CD4-positive, alpha-beta T cell treated with Interleukin-12 subunit alpha and Interleukin-12 subunit beta, for 1 hour (primary cell): ENCODE measurements at regions not wholly inside any gene's neighbourhood (a gene's known extent, or its start where the extent isn't known, plus 50 kb on each side); places are given as distances from the start of the nearest gene placed in this dataset.

Experiments used
- DNase-seq: peaks from one replicate; pipeline ENCODE4 v3.0.0-alpha.2; 2020

DNA sequence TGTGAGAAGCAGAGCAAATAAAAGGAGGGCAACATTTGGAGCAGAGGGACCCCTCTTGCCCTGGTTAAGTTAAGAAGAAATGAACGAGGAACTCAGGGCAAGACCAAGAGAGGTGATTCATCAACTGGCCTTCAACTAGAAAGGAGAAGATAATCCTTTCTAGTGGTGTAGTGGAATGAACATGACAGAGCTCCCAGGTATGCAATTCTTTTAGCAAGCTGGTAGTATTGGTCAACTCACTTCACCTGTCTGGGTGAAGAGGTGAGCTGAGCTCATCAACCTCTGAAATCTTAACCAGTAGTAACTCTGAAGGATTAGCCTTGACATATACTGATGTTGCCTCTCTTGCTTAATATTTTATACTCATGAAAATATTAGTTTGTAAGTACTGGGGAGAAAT is 1024.7 kb upstream of the GOT2 start:
- DNase-seq, result no peak

GRCh38 chr16:59754854-59755253 is 1020.7 kb upstream of the GOT2 start:
- no peak for DNase-seq

DNA sequence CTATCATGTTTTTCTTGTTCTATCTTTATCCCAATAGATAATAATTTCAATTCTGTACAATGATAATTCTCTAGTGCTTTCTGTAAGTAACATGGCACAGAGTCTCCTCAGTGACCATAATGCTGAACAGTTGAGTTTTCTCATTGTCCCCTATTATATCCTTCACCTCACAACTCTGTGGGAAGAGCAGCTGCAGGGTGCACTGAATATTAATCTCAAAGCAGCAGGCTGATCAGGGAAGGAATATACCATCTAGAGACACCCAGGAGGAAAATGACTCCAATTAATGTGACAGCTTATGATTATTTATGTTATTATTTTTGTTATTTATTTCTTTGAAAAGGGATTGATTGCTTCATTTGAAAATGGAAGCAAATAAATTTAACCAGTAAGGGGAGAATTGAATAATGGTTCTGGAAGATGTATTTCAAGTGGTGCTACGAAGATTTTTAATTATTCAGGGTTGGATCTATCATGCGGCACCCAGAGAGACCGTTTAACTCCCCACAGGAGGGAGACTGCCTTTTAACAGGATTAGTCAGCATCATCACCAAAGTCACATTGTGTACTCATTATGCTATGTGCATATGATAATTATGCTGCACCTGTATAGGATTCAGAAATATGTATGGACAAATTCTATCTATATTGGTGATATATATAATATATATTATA is 1015.7 kb upstream of the GOT2 start:
- no peak for DNase-seq

DNA sequence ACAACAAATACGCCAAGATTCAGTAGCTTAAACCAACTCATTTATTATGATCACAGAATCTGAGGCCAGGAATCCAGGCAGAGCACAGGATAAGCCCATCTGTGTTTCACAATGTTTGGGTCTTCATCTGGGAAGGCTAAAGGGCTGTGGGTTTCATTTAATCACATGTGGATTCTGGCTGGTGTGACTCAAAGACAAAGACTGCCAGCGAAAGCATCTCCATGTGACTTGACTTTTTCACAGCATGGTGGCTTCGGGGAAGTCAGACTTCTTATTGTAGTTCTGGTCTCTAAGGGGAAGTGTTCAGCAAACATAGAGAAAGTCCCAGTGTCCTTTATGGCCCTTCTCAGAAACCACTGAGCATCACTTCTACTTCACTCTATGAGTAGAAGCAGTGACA is 1014.4 kb upstream of the GOT2 start:
- no peak for DNase-seq

- DNase-seq, result no peak
Observed at GRCh38 chr16:59743504-59743903, 1009.4 kb upstream of the GOT2 start.

DNA sequence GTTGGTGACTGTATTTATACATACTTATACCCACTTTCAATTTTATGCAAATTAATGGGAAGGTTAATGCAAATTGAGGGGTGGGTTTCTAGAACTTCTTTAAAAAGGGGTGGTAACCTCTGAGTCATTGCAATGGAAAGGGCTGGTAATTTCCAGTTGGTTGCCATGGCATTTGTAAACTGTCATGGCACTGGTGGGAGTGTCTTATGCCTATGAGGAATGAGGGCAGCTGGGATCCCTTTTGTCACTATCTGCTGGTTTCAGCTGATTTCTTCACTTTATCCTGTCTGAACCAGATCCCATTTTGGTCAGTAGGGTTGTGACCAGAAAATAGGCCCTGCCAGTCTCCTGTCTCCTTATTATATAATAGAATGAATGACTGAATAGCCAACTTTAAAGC is 1006.7 kb upstream of the GOT2 start:
- DNase-seq, result no peak

DNA sequence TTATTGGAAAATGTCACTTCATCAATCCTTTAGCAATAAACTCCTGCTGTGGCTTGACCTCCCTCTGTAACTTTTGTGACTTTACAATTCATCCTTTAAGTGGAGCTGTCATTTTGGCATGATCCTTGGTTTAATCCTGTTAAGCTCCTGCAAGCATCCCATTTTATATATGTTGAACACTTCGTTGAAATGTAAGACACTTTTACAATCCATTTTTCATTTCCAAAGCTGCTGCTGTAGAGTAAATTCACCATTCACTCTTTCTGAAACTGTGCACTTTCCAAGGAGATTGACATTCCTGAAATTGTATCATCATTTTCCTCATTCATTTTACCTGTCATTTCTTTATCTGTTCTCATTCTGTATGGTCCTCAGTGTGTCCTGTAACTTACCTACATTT is 1003.2 kb upstream of the GOT2 start:
- DNase-seq, result no peak

DNA sequence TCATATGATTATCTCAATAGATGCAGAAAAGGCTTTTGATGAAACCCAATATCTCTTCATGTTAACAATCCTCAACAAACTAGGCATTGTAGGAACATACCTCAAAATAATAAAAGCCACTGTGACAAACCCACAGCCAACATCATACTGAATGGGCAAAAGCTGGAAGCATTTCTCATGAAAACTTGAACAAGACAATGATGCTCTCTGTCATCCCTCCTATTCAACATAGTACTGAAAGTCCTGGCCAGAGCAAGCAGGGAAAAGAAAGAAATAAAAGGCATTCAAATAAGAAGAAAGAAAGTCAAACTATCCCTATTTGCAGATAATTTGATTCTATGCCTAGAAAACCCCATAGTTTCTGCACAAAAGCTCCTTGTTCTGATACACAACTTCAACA is 999.2 kb upstream of the GOT2 start:
- no peak for DNase-seq

GRCh38 chr16:59729613-59730012 is 995.5 kb upstream of the GOT2 start:
- no peak for DNase-seq

DNA sequence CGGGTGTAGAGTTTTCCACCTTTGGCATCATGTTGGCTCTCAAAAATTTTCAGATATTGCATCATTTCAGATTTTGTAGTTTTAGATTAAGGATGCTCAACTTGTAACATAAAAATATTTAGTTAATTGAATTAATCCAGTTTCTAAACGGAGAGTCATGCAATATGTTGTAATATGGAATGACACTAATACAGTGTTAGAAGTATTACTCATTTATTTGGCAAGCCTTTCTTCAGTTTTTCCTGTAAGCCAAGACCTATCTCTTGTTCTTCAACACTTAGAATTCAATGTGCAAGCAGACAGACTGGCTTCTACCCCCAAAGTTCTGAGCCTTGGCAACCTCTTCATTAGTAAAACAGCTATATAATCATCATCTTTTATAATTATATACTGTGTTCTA is 985.0 kb upstream of the GOT2 start:
- no peak for DNase-seq

DNA sequence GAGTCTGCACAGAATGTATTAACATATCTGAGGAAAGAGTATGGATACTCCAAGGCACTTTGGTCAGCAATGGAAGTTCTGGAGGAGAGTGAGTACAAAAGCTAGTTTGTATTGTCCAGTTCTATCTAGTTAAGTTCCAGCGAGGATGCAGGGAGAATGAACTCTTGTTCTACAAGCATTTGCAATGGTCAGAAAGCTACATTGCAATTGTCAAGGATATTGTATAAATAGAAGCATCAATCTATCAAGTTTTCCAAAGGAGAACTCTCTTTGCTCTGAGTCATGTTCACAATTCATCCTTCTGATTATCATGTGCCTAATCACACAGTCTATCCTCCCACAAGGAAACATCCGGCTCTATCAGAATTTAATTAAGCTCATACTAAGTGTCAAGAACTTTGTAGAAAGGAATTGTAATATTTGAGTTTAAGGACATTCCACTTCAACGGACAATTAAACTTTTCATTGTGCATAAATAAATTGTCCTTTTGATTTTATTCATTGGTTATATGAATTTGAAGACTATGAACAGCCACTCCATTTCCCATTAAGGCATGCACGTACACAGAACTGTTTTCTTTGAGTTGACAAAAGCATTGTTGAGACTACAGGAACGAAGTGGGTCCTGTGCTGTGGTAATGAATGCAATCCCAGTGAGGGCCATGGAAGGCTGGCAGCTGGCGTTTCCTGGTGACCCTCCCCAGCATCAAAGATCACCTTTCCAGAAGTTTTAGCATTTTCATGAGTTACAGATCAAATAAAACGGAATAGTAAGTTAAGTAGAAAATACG is 973.5 kb upstream of the GOT2 start:
- DNase-seq, result no peak

DNA sequence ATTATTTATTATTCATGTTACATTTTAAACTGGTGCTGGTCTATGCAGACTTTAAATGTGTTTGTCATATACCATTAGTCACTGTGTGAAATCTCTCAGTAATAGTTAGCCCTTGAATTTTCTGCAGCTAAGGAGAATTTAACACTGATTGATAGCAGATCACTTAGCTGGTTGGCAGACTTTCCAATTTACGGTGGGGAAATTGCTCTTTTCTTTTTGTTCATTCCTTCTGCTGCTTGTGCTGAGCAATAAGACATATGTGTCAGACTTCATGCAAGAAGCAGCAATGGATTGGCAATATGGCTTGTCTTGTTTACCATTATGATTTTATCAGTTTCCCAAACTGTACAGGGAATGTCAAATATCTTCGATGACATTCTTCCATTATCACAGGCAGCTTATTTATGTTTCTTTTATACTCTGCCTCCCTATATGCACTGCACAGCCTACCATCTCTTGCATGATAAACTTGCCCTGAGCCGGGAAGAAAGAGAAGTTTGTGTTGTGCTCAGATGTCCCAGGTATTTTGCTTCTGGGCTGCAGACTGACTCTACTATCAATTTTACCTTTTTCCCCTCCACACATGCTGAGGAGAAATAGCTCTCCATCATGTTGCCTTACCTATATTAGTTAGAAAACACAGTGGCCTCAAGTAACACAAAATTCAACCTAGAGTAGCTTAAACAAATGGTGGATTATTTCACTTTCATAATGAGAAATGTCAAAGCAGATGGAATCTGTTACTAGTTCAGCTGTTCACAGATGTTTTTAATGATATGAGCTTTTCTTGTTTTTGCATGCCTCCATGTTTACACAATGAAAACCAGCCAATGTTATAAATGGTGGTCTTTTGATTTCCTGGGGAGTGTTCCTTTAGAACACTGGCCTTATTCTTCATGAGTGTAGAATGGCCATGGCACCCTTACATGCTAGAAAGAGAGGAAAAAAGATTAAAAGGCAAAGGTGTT is 968.1 kb upstream of the GOT2 start:
- DNase-seq, result no peak

- no peak for DNase-seq
Observed at GRCh38 chr16:59699786-59700185, 965.7 kb upstream of the GOT2 start.

GRCh38 chr16:59698346-59699020 is 964.4 kb upstream of the GOT2 start:
- no peak for DNase-seq

DNA sequence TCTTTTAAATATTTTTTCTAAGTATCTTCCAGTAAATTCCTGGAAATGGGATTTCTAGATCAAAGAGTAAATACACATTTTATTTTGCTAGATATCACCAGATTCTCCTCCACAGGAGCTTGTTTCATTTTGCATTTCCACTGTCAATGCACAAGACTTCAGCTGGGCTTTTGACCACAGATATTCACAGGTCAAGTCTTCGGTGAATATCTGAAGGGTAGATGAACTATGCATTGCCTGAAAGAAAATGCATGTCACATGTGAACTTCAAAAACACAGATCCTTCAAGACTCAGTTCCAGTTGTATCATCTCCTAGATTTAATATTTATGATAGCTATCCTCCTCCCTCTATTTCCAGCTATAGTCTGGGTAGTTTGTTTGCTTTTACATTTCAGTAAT is 963.6 kb upstream of the GOT2 start:
- no peak for DNase-seq

DNA sequence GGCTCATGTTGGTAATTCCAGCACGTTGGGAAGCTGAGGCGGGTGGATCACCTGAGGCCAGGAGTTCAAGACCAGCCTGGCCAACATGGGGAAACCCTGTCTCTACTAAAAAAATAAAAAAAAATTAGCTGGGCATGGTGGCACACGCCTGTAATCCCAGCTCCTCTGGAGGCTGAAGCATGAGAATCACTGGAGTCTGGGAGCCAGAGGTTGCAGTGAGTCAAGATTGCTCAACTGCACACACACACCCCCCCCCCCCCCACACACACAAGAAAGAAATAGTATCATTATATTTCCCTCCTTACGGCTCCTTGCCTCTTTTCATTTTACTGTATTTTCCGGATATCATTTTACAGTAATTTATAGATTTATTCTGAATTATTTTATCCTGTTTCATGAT is 963.1 kb upstream of the GOT2 start:
- no peak for DNase-seq

DNA sequence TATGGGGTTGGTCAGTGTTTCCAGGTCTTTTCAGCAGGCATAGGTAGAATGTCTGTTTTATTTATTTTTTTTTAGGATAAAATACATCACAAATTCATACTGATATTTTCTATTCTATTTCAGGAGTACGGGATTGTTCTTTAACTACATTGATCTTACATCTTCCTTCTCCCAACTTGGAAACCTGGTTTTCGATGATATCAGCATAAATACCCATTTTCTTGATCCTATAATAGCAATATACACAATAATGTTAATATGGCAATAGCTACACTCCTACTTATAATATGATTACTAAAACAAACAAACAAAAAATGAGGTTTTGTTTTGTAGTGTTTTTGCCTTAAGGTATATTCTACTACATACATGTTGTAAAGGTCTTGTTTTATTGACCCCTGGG is 962.4 kb upstream of the GOT2 start:
- DNase-seq, result no peak

DNA sequence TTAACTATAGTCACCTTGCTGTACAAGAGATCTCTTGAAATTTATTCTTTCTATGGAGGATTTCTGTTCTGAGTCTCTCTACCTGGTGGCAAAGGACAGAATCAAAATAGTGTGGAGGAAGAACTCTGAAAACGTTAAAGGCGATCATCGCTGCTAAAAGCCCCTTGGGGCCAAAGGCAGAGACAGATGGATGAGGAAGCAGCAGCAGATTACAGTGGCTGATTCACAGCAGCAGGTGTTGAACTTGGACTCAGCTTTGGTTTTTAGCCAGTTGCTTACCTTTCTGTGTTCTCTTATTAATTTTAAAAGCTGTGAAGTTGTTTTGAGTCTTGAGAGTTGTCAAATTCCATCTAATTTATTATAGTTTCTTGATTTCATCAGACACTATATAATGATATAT is 956.1 kb upstream of the GOT2 start:
- DNase-seq, result no peak

DNA sequence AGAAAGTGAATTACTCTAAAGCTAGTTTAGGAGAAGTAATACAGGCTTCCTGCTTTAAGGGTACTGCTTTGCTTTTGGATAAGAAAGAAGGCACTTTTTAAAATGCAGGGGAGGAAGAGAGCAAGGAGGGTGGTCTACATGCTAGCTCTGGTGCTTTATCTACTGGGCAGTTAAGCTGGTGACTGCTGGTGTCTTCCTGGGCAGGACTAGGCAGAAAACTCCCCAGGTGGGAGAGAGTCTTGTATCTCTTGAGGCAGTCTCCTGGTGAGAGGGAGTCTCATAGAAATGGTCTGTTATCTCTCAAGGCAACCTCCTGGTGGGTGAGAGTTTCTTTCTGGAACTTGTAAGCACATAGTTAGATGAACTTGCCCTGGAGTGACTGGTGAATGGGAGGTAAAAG is 953.9 kb upstream of the GOT2 start:
- DNase-seq, result no peak

- no peak for DNase-seq
Observed at GRCh38 chr16:59686405-59686804, 952.3 kb upstream of the GOT2 start.

GRCh38 chr16:59684911-59685310 is 950.8 kb upstream of the GOT2 start:
- DNase-seq, result no peak

- no peak for DNase-seq
Observed at GRCh38 chr16:59683709-59684108, 949.6 kb upstream of the GOT2 start.

DNA sequence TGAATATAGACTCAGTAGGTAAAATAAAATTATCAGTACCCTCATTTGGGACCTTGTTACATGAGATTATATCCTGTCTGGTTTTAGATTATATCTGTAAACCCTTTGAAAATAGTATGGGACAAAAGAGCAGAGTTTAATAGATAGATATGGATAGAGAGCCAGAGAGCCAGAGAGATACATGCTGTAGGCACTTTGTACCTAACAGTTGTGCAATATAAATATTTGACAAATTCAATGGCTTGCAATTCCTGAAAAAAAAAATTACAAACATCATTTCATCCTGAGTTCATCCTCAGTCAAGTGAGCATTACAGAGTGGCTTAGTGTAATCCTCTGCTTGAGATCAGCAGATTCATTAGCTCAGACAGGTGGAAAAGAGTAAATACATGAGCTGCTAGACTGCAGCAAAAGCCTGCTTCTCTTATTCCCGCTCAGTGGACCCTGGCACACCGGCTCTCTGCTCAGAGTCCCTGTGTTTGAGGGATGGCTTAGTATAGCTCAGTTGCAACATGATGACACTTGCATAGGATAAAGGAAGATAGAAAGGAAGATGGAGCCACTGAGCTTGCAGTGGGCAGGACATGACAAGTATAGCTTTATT is 931.6 kb upstream of the GOT2 start:
- no peak for DNase-seq
